ENCODE measurements at regions not wholly inside any gene's neighbourhood (a gene's known extent, or its start where the extent isn't known, plus 50 kb on each side); places are given as distances from the start of the nearest gene placed in this dataset.

DNA sequence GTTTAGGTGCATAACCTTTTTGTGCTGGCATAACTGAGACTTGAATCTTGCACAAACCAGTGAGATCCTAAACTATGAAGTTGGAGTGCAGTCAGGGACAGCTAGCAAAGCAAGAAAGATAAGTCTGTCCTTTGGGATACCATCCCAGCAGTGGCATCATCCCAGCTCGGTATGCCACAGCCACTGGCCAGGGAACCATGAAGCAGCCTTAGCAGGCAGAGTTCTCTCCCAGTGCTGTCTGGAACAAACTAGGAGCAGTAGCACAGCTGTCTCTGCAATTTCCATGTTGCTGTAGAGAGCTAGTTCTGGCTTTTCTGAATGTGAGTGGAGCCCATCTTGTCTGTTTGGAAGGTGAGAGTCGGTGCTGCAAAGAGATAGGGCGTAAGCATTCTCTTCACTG is 130.3 kb downstream of the DTWD1 start:
- no peak for DNase-seq

DNA sequence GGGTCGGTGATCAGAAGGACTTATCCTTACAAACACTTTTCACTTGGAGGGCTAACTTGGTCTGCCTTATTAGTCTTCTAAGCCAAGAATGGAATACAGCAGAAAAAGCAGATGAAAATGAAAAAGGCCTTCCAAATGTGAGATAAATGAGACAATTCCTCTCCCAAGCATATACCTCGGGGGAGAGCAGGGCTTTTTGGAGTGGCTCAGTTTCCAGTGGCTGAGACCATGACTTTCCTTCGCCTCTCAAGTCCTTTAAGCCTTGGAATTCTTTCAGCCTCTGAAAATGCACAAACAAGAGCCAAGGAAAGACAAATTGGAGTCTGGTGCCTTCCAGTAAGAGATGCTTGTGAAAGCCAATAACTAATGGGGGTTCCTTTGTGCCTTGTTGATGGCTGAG is 130.9 kb downstream of the DTWD1 start:
- DNase-seq: no peak

GRCh38 chr15:49752517-49752916 is 131.7 kb downstream of the DTWD1 start:
- DNase-seq: no peak

GRCh38 chr15:49758456-49758855 is 137.6 kb downstream of the DTWD1 start:
- no peak for DNase-seq

- DNase-seq: no peak
Measured at GRCh38 chr15:49758856-49759255, 138.0 kb downstream of the DTWD1 start.

DNA sequence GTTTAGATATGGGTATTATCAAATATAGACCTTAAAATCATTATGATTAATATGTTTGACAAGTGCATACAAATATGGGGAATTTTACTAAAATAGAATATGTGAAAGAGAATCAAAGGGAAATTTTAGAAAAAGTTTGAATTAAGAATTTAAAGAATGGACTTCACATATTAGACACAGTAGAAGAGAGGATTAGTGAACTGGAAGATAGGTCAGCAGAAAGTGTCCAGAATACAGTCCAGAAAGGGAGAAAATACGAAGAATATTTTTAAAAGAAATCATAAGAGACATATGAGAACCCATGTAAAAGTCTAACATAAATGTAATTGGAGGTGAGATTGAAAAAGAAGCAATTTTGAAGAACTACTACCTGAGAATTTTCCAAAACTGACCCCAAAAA is 139.9 kb downstream of the DTWD1 start:
- DNase-seq: no peak

GRCh38 chr15:49769225-49769624 is 148.4 kb downstream of the DTWD1 start:
- DNase-seq: no peak

GRCh38 chr15:49789436-49789835 is 168.6 kb downstream of the DTWD1 start:
- DNase-seq: no peak

DNA sequence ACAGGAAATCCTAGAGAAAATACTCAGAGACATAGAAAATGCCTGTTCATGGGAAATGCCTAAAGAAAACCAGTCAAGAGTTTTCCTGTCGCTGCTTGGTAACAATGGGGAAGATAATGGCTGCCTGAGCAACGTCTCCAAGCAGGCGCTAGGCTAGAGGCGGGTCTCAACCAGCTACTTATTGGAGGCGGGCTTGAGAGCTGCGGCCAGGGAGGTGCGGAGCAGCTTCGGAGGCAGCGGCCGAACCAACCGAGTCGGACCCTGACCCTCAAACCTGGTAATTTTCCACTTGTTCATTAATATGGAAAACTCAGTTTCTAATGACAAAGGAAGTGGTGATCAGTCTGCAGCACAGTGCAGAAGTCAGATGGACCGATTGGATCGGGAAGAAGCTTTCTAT is 173.1 kb downstream of the DTWD1 start:
- no peak for DNase-seq

GRCh38 chr15:49801796-49802195 is 180.9 kb downstream of the DTWD1 start:
- no peak for DNase-seq
